Fibroblast of gingiva (primary cell): ENCODE measurements at regions not wholly inside any gene's neighbourhood (a gene's known extent, or its start where the extent isn't known, plus 50 kb on each side); places are given as distances from the start of the nearest gene placed in this dataset.
"Not testable (repeated sequence)": the region's sequence is repeated elsewhere in the genome, so short reads cannot be mapped to it uniquely, and the experiment has no call there.

Experiments
- DNase-seq: peaks from one replicate; pipeline ENCODE4 v3.0.0-alpha.2; 2011; ENCODE audit warnings: low read depth

DNA sequence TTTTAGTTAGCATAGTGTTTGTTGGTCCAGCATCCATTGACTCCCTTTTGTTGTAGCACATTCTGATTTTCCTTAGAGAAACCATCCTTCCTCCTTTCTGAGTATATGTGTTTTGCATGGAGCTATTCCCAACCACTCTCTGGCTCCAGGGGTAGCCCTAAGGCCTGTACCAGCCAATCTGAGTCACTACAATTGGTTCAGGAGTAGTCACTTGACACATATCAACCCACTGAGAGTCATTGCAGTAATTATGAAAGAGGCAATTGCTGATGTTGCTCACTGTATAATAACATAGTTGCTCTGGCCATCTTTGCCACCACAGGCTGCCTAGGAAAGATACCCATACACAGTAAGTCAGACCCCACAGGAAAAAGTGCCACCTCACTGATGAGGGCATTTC is 71.2 kb upstream of the GRID2 start:
- peak; percentile 6 for DNase-seq

DNA sequence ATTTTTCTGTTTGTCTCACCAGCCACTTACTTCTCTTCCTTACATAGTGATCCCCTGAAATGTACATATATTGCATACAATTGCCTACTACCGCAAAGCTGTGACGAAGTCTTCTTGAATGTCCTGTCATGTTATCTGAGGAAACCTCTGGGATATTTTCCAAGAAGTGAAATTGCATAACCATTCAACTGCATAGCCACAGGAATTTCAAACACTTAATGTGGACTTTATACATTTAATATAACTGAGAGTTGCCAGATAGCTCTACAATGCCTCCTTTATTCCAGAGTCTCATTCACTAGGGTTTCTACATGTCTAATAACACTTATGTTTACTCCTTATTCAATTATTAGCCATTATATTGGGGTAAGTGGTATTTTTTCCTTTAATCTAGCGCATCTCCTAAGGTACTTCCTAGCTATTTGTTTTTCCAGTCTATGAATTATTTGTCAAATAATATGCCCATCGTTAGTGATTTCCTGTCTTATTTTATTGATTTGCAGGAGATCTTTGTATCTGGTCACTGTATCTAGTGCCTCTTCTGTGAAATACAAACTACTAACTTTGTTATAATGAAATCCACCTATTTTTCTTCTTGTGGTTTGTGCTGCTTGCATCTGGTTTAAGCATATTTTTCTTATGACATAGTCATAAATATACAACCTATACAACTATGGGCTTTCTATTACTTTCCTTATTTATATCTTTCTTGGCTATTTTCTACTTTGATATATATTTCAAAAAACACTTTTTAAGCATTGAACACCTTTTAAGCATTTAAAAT is 69.2 kb upstream of the GRID2 start:
- DNase-seq = peak; percentile 97

DNA sequence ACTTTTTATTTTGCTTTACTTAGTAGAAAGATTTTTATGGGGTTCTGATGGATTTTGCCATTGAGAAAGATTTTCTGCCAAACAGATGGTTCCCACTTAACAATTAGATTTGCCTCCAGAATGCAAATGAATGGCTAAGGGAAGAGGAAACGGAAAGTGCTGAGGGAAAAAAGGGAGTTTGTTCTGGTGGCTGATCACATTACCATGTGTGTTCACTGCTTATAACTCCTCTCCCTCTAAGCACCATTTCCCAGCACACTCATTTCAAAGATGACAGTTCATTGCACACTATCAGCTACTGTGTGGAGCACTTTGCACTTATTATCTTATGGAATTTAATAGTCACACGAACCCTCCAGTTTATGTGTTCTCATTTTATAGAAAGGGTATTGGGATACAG is 68.0 kb upstream of the GRID2 start:
- peak; percentile 18 for DNase-seq

DNA sequence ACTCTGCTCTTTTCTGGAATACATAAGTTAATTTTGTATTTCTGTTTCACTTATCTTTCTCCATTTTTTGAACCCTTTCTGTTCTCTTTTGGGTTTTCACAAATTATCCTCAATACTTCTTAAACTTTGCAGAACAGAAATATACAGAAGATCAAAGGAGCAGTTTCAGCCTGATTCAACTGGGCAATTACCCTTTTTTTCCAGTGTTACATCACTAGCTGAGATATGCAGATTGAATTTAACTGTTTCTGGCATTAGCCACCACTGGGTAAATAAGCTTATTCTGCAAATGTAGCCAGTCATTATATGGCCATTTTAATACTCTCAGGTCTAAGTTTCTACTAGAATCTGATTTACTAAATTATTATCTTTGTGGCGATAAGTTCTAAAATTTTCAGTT is 66.9 kb upstream of the GRID2 start:
- peak; percentile 41 for DNase-seq

DNA sequence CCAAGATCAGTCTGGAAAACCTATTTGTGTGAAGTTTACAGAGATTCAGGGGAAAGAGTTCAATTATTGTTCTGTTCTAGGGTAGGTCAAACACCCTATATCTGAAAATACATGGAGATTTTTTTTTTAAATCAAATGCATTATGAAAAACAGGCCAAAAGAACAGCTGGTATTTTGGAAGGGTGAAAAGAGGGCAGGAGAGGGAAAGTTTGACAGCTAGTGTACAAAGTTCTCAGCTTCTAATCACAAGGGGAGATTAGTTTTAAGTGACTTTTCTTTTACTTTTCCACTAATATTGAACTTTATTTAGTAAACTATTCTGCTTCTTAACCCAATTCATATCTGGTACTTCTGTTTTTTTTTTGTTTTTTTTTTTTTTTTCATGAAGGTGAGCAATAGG is 66.2 kb upstream of the GRID2 start:
- no peak for DNase-seq

DNA sequence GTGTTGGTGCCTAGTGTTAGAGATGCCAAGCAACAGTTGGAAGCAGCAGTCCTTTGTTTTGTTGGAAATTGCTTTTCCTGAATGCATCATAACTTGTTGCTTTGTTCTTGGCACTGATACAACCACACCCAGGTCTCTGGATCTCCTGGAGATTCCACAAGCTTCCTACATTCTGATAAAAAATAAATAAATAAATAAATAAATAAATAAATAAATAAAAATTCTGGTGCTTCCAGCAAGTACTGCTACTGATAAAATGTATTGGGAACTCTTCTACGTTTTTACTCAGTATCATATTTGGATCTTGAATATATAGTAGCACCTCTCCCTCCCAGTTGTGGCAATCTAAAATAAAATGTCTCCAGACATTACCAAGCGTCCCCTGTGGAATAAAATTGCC is 62.7 kb upstream of the GRID2 start:
- DNase-seq = no peak

DNA sequence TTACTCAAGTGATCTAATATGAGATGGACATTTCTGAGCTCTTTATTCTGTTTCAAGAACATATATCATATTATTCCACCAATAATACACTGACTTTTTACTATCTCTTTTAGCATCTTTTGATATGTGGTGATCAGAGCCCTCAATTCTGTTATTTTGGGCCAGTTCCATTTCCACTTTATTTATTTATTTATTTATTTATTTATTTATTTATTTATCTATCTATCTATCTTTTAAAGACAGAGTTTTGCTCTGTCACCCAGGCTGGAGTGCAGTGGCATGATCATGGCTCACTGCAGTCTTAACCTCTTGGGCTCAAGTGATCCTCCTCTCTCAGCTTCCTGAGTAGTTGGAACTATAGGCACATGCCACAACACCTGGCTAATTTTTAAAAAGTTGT is 57.4 kb upstream of the GRID2 start:
- DNase-seq = no peak

DNA sequence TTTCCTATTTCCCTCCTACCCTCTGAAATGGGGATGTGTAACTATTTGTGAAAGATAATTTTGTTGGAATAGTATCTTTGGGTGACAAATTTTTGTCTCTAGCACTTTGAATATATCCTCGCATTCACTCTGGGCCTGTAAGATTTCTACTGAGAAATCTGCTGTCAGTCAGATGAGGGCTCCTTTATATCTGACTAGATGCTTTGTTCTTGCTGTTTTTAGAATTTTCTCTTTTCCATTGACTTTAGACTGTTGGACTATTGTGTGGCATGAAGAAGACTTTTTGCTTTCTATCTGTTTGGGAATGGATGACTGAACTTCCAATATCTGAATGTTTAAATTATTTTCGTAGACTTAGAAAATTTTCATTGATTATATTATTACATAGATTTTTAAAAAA is 54.2 kb upstream of the GRID2 start:
- DNase-seq = no peak

DNA sequence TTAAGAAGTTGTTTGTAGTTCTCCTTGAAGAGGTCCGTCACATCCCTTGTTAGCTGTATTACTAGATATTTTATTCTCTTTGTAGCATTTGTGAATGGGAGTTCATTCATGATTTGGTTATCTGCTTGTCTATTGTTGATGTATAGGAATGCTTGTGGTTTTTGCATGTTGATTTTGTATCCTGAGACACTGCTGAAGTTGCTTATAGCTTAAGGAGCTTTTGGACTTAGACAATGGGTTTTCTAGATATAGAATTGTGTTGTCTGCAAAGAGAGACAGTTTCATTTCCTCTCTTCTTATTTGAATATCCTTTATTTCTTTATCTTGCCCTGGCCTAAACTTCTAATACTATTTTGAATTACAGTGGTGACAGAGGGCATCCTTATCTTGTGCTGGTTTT is 52.1 kb upstream of the GRID2 start:
- no peak for DNase-seq

DNA sequence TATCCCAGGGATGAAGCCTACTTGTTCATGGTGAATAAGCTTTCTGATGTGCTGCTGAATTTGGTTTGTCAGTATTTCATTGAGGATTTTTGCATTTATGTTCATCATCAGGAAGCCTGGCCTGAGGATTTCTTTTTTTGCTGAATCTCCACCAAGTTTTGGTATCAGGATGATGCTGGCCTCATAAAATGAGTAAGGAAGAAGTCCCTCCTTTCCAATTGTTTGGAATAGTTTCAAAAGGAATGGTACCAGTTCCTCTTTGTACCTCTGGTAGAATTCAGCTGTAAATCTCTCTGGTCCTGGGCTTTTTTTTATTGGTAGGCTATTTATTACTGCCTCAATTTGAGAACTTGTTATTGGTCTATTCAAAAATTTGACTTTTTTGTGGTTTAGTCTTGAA is 51.4 kb upstream of the GRID2 start:
- DNase-seq = not testable (repeated sequence)

DNA sequence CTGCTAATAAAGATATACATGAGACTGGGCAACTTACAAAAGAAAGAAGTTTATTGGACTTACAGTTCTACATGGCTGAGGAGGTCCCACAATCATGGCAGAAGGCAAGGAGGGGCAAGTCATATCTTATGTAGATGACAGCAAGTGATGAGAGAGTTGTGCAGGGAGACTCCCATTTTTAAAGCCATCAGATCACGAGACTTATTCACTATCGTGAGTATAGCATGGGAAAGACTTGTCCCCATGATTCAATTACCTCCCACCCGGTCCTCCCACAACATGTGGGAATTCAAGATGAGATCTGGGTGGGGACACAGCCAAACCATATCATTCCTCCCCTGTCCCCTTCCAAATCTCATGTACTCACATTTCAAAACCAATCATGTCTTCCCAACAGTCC is 50.9 kb upstream of the GRID2 start:
- DNase-seq = no peak

DNA sequence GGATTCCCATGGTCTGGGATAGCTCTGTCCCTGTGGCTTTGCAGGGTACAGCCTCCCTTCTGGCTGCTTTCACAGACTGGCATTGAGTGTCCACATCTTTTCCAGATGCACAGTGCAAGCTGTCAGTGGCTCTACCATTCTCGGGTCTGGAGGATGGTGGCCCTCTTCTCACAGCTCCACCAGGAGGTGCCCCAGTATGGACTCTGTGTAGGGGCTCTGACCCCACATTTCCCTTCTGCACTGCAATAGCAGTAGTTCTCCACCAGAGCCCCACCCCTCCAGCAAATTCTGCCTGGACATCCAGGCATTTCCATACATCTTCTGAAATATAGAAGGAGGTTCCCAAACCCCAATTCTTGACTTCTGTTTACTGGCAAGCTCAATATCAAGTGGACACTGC is 50.2 kb upstream of the GRID2 start:
- DNase-seq = no peak
